ENCODE measurements at regions not wholly inside any gene's neighbourhood (a gene's known extent, or its start where the extent isn't known, plus 50 kb on each side); places are given as distances from the start of the nearest gene placed in this dataset.

- TF ChIP-seq CTCF (conservative IDR thresholded peaks at IDR 0.05; ENCODE audit: low read length): no peak
- TF ChIP-seq EZH2phosphoT487 (IDR thresholded peaks at IDR 0.05; ENCODE audit: borderline replicate concordance, low read depth, low read length): no peak
These were observed 275.2 kb downstream of the MSX2 start for GRCh38 chr5:174999581-174999980.
